ENCODE measurements at regions not wholly inside any gene's neighbourhood (a gene's known extent, or its start where the extent isn't known, plus 50 kb on each side); places are given as distances from the start of the nearest gene placed in this dataset.

GRCh38 chr2:136217996-136218395, 100.0 kb upstream of the CXCR4 start:
- DNase-seq (ENCODE audit: low read depth) = no peak
- H3K4me3 ChIP-seq (ENCODE audit: low read depth, low read length) = no peak overlapping the region
- peaks cover 3% of the 10 kb centered on the region for H3K27me3 ChIP-seq (ENCODE audit: control insufficient read depth, insufficient read depth, low read length)
- H3K36me3 ChIP-seq (ENCODE audit: control insufficient read depth, insufficient read depth, low read length) = no peaks in the 10 kb centered on the region
- no peak for TF ChIP-seq CTCF (IDR thresholded peaks at IDR 0.05; ENCODE audit: insufficient read depth, low read length, poor library complexity, severe bottlenecking)

- no peak for DNase-seq (ENCODE audit: low read depth)
- Histone ChIP-seq H3K27me3 (ENCODE audit: control insufficient read depth, insufficient read depth, low read length) (peaks cover 3% of the 10 kb centered on the region), H3K4me3 (ENCODE audit: low read depth, low read length) (no peak overlapping the region), H3K36me3 (ENCODE audit: control insufficient read depth, insufficient read depth, low read length) (no peaks in the 10 kb centered on the region)
- no peak for TF ChIP-seq CTCF (IDR thresholded peaks at IDR 0.05; ENCODE audit: insufficient read depth, low read length, poor library complexity, severe bottlenecking)
These were observed 98.0 kb upstream of the CXCR4 start for GRCh38 chr2:136215908-136216472.

GRCh38 chr2:136215449-136215848, 97.5 kb upstream of the CXCR4 start:
- TF ChIP-seq CTCF (IDR thresholded peaks at IDR 0.05; ENCODE audit: insufficient read depth, low read length, poor library complexity, severe bottlenecking) = no peak
- no peak overlapping the region for H3K4me3 ChIP-seq (ENCODE audit: low read depth, low read length)
- no peak for DNase-seq (ENCODE audit: low read depth)
- H3K36me3 ChIP-seq (ENCODE audit: control insufficient read depth, insufficient read depth, low read length) = no peaks in the 10 kb centered on the region
- H3K27me3 ChIP-seq (ENCODE audit: control insufficient read depth, insufficient read depth, low read length) = peaks cover 4% of the 10 kb centered on the region

- DNase-seq (ENCODE audit: low read depth) = no peak
- H3K4me3 ChIP-seq (ENCODE audit: low read depth, low read length) = no peak overlapping the region
- TF ChIP-seq CTCF (IDR thresholded peaks at IDR 0.05; ENCODE audit: insufficient read depth, low read length, poor library complexity, severe bottlenecking) = no peak
- peaks cover 4% of the 10 kb centered on the region for H3K27me3 ChIP-seq (ENCODE audit: control insufficient read depth, insufficient read depth, low read length)
- no peaks in the 10 kb centered on the region for H3K36me3 ChIP-seq (ENCODE audit: control insufficient read depth, insufficient read depth, low read length)
These were observed 96.6 kb upstream of the CXCR4 start for GRCh38 chr2:136214307-136215200.

- Histone ChIP-seq H3K36me3 (ENCODE audit: control insufficient read depth, insufficient read depth, low read length) (no peaks in the 10 kb centered on the region), H3K4me3 (ENCODE audit: low read depth, low read length) (no peak overlapping the region), H3K27me3 (ENCODE audit: control insufficient read depth, insufficient read depth, low read length) (peaks cover 4% of the 10 kb centered on the region)
- no peak for DNase-seq (ENCODE audit: low read depth)
- TF ChIP-seq CTCF (IDR thresholded peaks at IDR 0.05; ENCODE audit: insufficient read depth, low read length, poor library complexity, severe bottlenecking) = no peak
These were observed 95.9 kb upstream of the CXCR4 start for GRCh38 chr2:136213836-136214235.

Data from kidney epithelial cell (primary cell).